ENCODE measurements at regions not wholly inside any gene's neighbourhood (a gene's known extent, or its start where the extent isn't known, plus 50 kb on each side); places are given as distances from the start of the nearest gene placed in this dataset.

DNA sequence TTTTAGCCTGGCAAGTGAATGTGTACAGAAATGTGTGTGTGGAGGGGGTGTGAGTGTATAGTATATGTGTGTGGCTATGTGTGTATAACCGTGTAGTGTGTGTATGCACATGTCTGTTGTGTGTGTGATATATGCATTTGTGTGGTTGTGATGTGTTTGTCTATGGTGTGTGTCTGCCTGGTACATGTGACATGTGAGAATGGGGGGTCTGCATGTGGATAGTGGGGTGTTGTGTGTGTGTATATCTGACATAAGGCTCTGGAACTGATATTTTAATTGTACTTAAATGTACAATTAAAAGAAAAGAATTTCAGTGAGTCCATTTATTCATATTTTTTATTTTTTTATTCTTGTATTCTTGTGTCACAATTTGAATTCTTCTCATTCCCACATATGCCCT, 57.2 kb upstream of the CNR1 start (continued):
- no peak for TF ChIP-seq CREB1 (CRISPR knock-in tag; IDR thresholded peaks at IDR 0.05; ENCODE audit: low read depth)
- TF ChIP-seq, protein P1, sequence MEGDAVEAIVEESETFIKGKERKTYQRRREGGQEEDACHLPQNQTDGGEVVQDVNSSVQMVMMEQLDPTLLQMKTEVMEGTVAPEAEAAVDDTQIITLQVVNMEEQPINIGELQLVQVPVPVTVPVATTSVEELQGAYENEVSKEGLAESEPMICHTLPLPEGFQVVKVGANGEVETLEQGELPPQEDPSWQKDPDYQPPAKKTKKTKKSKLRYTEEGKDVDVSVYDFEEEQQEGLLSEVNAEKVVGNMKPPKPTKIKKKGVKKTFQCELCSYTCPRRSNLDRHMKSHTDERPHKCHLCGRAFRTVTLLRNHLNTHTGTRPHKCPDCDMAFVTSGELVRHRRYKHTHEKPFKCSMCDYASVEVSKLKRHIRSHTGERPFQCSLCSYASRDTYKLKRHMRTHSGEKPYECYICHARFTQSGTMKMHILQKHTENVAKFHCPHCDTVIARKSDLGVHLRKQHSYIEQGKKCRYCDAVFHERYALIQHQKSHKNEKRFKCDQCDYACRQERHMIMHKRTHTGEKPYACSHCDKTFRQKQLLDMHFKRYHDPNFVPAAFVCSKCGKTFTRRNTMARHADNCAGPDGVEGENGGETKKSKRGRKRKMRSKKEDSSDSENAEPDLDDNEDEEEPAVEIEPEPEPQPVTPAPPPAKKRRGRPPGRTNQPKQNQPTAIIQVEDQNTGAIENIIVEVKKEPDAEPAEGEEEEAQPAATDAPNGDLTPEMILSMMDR (conservative IDR thresholded peaks at IDR 0.05; ENCODE audit: low read depth in 2 of 2) = no peak
- TF ChIP-seq, protein P2, sequence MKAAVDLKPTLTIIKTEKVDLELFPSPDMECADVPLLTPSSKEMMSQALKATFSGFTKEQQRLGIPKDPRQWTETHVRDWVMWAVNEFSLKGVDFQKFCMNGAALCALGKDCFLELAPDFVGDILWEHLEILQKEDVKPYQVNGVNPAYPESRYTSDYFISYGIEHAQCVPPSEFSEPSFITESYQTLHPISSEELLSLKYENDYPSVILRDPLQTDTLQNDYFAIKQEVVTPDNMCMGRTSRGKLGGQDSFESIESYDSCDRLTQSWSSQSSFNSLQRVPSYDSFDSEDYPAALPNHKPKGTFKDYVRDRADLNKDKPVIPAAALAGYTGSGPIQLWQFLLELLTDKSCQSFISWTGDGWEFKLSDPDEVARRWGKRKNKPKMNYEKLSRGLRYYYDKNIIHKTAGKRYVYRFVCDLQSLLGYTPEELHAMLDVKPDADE (IDR thresholded peaks at IDR 0.05) = no peak
- no peak for TF ChIP-seq EZH2 (IDR thresholded peaks at IDR 0.05; ENCODE audit: low read depth, unreplicated experiment)
- TF ChIP-seq ZNF114 (CRISPR knock-in tag; IDR thresholded peaks at IDR 0.05) = no peak

DNA sequence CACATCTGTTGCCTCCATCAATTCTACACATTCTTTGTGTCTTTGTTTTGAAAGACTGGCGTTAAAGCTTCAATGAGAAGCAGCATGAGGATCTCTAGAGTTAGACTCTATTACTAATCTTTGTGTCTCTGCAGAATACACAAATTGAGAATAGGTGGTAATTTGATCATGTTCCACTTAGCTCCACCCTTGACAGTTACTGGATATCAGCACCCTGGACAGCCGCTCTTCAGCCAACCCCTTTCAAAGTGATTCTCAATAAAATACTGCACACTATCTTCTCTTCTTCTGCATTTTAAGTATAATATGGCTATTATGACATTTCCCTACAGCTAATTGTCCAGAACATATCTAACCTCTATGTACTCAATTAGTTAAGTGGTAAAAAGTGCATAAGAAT, 54.3 kb upstream of the CNR1 start:
- no peak for ATAC-seq
- H3K4me2 ChIP-seq = no peak overlapping the region
- no peak for TF ChIP-seq EZH2phosphoT487 (IDR thresholded peaks at IDR 0.05; ENCODE audit: unreplicated experiment)
- TF ChIP-seq, protein P3, sequence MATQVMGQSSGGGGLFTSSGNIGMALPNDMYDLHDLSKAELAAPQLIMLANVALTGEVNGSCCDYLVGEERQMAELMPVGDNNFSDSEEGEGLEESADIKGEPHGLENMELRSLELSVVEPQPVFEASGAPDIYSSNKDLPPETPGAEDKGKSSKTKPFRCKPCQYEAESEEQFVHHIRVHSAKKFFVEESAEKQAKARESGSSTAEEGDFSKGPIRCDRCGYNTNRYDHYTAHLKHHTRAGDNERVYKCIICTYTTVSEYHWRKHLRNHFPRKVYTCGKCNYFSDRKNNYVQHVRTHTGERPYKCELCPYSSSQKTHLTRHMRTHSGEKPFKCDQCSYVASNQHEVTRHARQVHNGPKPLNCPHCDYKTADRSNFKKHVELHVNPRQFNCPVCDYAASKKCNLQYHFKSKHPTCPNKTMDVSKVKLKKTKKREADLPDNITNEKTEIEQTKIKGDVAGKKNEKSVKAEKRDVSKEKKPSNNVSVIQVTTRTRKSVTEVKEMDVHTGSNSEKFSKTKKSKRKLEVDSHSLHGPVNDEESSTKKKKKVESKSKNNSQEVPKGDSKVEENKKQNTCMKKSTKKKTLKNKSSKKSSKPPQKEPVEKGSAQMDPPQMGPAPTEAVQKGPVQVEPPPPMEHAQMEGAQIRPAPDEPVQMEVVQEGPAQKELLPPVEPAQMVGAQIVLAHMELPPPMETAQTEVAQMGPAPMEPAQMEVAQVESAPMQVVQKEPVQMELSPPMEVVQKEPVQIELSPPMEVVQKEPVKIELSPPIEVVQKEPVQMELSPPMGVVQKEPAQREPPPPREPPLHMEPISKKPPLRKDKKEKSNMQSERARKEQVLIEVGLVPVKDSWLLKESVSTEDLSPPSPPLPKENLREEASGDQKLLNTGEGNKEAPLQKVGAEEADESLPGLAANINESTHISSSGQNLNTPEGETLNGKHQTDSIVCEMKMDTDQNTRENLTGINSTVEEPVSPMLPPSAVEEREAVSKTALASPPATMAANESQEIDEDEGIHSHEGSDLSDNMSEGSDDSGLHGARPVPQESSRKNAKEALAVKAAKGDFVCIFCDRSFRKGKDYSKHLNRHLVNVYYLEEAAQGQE (IDR thresholded peaks at IDR 0.05; ENCODE audit: unreplicated experiment) = peak; percentile 87

DNA sequence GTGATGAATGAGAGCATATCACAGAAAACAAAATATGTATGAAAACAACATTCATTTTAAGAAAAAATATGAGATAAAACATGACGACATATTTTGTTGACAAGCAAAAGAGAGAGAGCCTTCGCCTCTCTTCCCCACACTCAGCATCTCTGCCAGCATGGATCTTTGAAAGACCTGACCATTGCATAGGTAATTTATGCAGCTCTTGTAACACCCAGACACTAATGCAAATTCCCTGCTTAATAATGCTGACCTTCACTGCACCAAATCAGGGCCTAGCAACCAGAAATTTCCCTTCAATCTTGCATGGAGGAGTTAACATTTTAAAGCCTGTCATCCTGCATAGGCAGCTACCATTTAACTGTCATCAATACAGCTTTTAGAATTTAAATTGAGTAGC, 50.0 kb upstream of the CNR1 start:
- H3K27ac Mint-ChIP-seq = no peak overlapping the region
- peaks cover 2% of the 10 kb centered on the region for H3K27me3 Mint-ChIP-seq (ENCODE audit: insufficient read depth, low read depth, poor library complexity)
- H3K4me1 Mint-ChIP-seq = peaks cover 29% of the 10 kb centered on the region
- H2AFZ ChIP-seq = no peak overlapping the region
- H3K4me3 ChIP-seq = no peak overlapping the region
- H3K4me1 ChIP-seq (ENCODE audit: insufficient read depth) = peaks cover 16% of the 10 kb centered on the region
- no peaks in the 10 kb centered on the region for H3K36me3 ChIP-seq (ENCODE audit: insufficient read depth)
- DNase-seq (ENCODE audit: low spot score) (peak; percentile 2), ATAC-seq (no peak)
- no peaks in the 10 kb centered on the region for H3F3A ChIP-seq (replicated peaks; ENCODE audit: low read depth)
- H3K4me3 Mint-ChIP-seq = no peak overlapping the region
- no peaks in the 10 kb centered on the region for H3K79me2 ChIP-seq (replicated peaks; ENCODE audit: insufficient read depth)
- H3K9me3 Mint-ChIP-seq = no peaks in the 10 kb centered on the region
- no peak overlapping the region; the same call in 1 of the 2 replicates for H3K27ac ChIP-seq (ENCODE audit: low read depth)
- 0 out of 2 replicates have a peak overlapping the region, but pooled peaks have one; percentile 6 for H3K4me2 ChIP-seq
- no peaks in the 10 kb centered on the region for H3K27me3 ChIP-seq (ENCODE audit: insufficient read depth)
- H4K20me1 ChIP-seq (replicated peaks; ENCODE audit: insufficient read depth) = no peaks in the 10 kb centered on the region
- no peaks in the 10 kb centered on the region for H3K36me3 Mint-ChIP-seq (ENCODE audit: low read depth)
- no peaks in the 10 kb centered on the region for H3K9me2 ChIP-seq (ENCODE audit: insufficient read depth)
- TF ChIP-seq EZH2phosphoT487 (IDR thresholded peaks at IDR 0.05; ENCODE audit: unreplicated experiment) (no peak), JUNB (IDR thresholded peaks at IDR 0.05; ENCODE audit: unreplicated experiment) (no peak), ZNF114 (CRISPR knock-in tag; IDR thresholded peaks at IDR 0.05) (no peak), POLR2AphosphoS5 (IDR thresholded peaks at IDR 0.05; ENCODE audit: low read depth) (no peak)
- TF ChIP-seq, protein P2 (IDR thresholded peaks at IDR 0.05) = no peak

More for the DNA sequence above, 54.3 kb upstream of the CNR1 start:
- H3K27ac Mint-ChIP-seq = no peak overlapping the region
- no peaks in the 10 kb centered on the region for H4K20me1 ChIP-seq (replicated peaks; ENCODE audit: insufficient read depth)
- peaks cover 10% of the 10 kb centered on the region for H3K4me1 Mint-ChIP-seq
- H3K4me3 ChIP-seq = no peak overlapping the region
- DNase-seq (ENCODE audit: low spot score) = peak; percentile 60
- H3K9me3 Mint-ChIP-seq = no peaks in the 10 kb centered on the region
- H3K9me2 ChIP-seq (ENCODE audit: insufficient read depth) = no peaks in the 10 kb centered on the region
- no peaks in the 10 kb centered on the region for H3K79me2 ChIP-seq (replicated peaks; ENCODE audit: insufficient read depth)
- no peaks in the 10 kb centered on the region for H3K27me3 ChIP-seq (ENCODE audit: insufficient read depth)
- no peaks in the 10 kb centered on the region for H3K36me3 Mint-ChIP-seq (ENCODE audit: low read depth)
- no peak overlapping the region for H2AFZ ChIP-seq
- H3K4me3 Mint-ChIP-seq = no peak overlapping the region
- peaks cover 11% of the 10 kb centered on the region for H3K4me1 ChIP-seq (ENCODE audit: insufficient read depth)
- no peak overlapping the region for H3K27ac ChIP-seq (ENCODE audit: low read depth)
- no peaks in the 10 kb centered on the region for H3F3A ChIP-seq (replicated peaks; ENCODE audit: low read depth)
- no peaks in the 10 kb centered on the region for H3K36me3 ChIP-seq (ENCODE audit: insufficient read depth)
- H3K27me3 Mint-ChIP-seq (ENCODE audit: insufficient read depth, low read depth, poor library complexity) = peaks cover 2% of the 10 kb centered on the region
